ENCODE measurements at regions not wholly inside any gene's neighbourhood (a gene's known extent, or its start where the extent isn't known, plus 50 kb on each side); places are given as distances from the start of the nearest gene placed in this dataset.

- TF ChIP-seq CTCF (IDR thresholded peaks at IDR 0.05; ENCODE audit: borderline replicate concordance, insufficient read depth, low read depth, low read length): no peak
- no peak overlapping the region for H3K4me3 ChIP-seq (ENCODE audit: low read depth, low read length)
These were observed 220.1 kb upstream of the C14orf180 start for GRCh38 chr14:104359301-104359968.

- TF ChIP-seq CTCF (IDR thresholded peaks at IDR 0.05; ENCODE audit: borderline replicate concordance, insufficient read depth, low read depth, low read length): no peak
- no peak overlapping the region for H3K4me3 ChIP-seq (ENCODE audit: low read depth, low read length)
These were observed 219.6 kb upstream of the C14orf180 start for GRCh38 chr14:104359969-104360442.

DNA sequence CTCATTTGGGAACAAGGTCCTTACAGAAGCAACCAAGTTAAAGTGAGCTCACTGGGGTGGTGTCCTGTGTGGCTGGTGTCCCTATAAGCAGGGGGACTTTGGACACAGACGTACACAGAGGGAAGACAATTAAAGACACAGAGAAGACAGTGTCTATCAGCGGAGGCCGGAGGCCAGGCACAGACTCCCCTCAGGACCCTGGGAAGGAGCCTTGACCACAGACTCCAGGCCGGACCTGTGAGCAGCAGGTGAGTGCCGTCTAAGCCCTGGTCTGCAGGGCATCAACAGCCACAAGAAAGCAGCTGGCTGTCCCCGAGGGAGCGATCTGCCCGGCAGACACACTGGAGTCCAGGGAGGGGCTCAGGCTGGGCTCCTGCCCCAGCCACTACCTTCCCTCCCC is 219.1 kb upstream of the C14orf180 start:
- no peak for TF ChIP-seq CTCF (IDR thresholded peaks at IDR 0.05; ENCODE audit: borderline replicate concordance, insufficient read depth, low read depth, low read length)
- no peak overlapping the region for H3K4me3 ChIP-seq (ENCODE audit: low read depth, low read length)

DNA sequence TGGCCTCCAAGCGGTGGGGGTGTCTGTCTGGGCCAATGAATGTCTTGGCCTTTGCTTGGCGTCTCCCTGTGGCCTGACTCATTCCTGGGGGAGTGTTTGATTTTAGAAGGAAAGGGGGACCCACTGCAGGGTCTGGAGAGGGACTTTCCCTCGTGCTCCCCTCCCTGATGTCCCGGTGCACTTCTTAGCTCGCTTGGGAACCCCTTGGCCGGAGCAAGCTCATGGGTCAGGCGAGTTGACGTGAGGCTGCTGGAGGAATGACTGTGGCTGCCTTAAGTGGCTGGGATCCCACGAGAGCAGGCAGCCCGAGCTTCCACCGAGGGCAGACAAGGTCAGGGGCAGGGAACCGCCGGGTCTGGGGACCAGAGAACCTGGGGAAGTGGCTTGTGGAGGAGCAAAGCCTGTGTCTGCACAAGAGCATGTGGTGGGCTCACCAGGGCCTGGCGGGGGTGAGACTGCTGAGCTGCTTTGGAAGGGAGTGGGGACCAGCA is 218.4 kb upstream of the C14orf180 start:
- H3K4me3 ChIP-seq (ENCODE audit: low read depth, low read length): no peak overlapping the region
- no peak for TF ChIP-seq CTCF (IDR thresholded peaks at IDR 0.05; ENCODE audit: borderline replicate concordance, insufficient read depth, low read depth, low read length)

DNA sequence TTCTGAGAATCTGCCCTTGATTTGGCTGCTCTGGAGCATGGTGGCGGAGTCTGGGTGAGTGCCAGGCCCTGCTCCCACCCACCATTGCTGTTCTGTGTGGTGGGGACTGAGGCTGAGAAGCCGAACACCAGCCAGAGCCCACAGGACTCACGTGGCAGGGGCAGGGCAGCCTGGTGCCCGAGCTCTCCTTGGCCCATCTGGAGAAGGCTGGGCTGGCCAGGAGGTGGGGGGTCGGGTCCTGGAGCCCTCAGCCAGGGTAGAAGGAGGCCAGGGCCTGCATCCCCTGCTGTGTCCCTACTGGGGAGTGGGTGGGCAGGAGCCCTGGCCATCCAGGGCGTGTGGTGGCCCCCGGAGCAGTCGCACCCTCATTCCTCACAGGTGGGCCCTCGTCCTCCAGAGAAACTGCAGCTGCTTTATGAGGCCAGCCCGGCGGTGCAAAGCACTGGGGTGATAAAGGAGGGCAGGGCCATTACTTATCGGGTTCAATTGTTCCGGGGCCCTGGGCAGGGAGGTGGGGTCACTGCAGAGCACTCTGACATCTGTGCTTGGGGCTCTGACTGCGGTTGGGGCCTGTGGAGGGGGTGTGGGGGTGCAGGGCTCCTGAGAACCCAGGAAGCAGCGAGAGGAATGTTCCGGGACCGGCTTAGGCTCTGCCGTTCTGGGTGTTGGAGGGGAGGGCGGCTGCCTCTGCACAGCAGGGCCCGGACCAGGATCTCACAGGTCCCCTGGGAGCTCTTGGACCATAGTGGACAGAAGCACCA is 217.5 kb upstream of the C14orf180 start:
- no peak for TF ChIP-seq CTCF (IDR thresholded peaks at IDR 0.05; ENCODE audit: borderline replicate concordance, insufficient read depth, low read depth, low read length)
- H3K4me3 ChIP-seq (ENCODE audit: low read depth, low read length): no peak overlapping the region

DNA sequence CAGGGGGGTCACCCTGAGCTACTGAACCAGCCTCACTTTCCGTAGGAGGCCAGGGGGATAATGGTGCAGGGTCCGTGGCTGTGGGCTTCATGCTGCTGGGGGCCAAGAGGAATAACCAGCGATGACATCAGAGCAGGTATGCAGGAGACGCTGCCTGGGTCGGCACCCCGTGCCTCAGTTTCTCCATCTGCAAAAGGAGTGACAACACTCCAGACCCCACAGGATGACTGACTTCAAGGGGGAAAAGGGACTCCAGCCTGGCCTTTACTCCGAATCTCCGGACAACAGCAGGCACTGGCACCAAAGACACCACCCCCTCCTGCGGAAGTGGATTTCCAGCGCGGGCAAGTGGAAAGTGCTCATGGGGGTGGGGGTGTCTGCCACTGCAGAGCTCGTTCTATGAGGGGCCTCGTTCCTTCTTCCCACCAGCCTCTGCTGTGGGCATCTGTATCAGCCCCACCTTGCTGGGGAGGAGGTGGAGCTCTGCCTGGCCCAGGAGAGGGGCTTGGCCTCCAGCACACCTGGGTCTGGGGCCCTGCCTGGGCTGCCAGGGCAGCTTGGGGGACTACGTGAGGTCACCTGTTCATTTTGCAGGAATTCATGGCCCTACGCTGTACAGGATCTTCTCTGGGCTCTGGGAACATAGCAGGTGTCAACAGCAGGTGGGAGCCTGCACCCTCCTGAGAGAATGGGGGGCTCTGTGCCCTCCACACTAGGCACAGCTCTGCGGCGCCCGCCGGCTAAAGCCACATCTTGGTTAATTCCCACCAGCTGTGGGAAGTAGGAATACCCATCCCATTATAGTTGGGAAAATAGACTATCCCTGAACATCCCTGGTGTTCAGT is 216.6 kb upstream of the C14orf180 start:
- TF ChIP-seq CTCF (IDR thresholded peaks at IDR 0.05; ENCODE audit: borderline replicate concordance, insufficient read depth, low read depth, low read length): no peak
- no peak overlapping the region for H3K4me3 ChIP-seq (ENCODE audit: low read depth, low read length)

Data from GM12875 (cell line).